ENCODE measurements at regions not wholly inside any gene's neighbourhood (a gene's known extent, or its start where the extent isn't known, plus 50 kb on each side); places are given as distances from the start of the nearest gene placed in this dataset.

- TF ChIP-seq CTCF (conservative IDR thresholded peaks at IDR 0.05; ENCODE audit: low read length) (no peak), EZH2phosphoT487 (IDR thresholded peaks at IDR 0.05; ENCODE audit: borderline replicate concordance, low read depth, low read length) (no peak)
Measured at GRCh38 chr2:136404176-136404575, 286.2 kb upstream of the CXCR4 start.
